Trophoblast cell (in vitro differentiated cells and primary cell): ENCODE measurements at regions not wholly inside any gene's neighbourhood (a gene's known extent, or its start where the extent isn't known, plus 50 kb on each side); places are given as distances from the start of the nearest gene placed in this dataset.

Experiments
- DNase-seq, 2 donors: peaks; one replicate each; pipeline ENCODE4 v3.0.0-alpha.2; 2016
- H2AFZ ChIP-seq: 2 replicates; pipeline ENCODE4 v1.6.1; 2013; ENCODE audit warnings: low read length, moderate library complexity, mild to moderate bottlenecking; ENCODE audit not compliant: insufficient read depth, poor library complexity
- H2AK5ac ChIP-seq: 2 replicates; pipeline ENCODE4 v1.6.1; 2013; ENCODE audit warnings: mild to moderate bottlenecking, low read length
- H2BK120ac ChIP-seq: 2 replicates; pipeline ENCODE4 v1.6.1; 2013; ENCODE audit warnings: low read length, mild to moderate bottlenecking, moderate library complexity; ENCODE audit not compliant: insufficient read depth, poor library complexity
- H2BK12ac ChIP-seq: 2 replicates; pipeline ENCODE4 v1.6.1; 2013; ENCODE audit warnings: mild to moderate bottlenecking, low read length, moderate library complexity
- H2BK5ac ChIP-seq: 2 replicates; pipeline ENCODE4 v1.6.1; 2013; ENCODE audit warnings: low read length, low read depth, moderate library complexity, mild to moderate bottlenecking; ENCODE audit not compliant: poor library complexity
- H3K14ac ChIP-seq: 2 replicates; pipeline ENCODE4 v1.6.1; 2013; ENCODE audit warnings: mild to moderate bottlenecking, low read length
- H3K18ac ChIP-seq: 2 replicates; pipeline ENCODE4 v1.6.1; 2013; ENCODE audit warnings: mild to moderate bottlenecking, low read length
- H3K23ac ChIP-seq: 2 replicates; pipeline ENCODE4 v1.6.1; 2013; ENCODE audit warnings: low read length
- H3K27ac ChIP-seq: 2 replicates; pipeline ENCODE4 v1.5.1; 2013; ENCODE audit warnings: low read depth, mild to moderate bottlenecking, inconsistent platforms, low read length, moderate library complexity
- H3K27me3 ChIP-seq: 2 replicates; pipeline ENCODE4 v1.6.1; 2013; ENCODE audit warnings: inconsistent platforms, mild to moderate bottlenecking, low read length, moderate library complexity; ENCODE audit not compliant: insufficient read depth
- H3K36me3 ChIP-seq, 2 experiments: 1 replicate in 1 of 2; 2 replicates in 1 of 2; pipeline ENCODE4 v1.6.1; 2013; ENCODE audit warnings: low read length in 2 of 2, mild to moderate bottlenecking in 2 of 2, moderate library complexity in 1 of 2; ENCODE audit not compliant: insufficient read depth in 2 of 2, control insufficient read depth in 1 of 2
- H3K4ac ChIP-seq: 2 replicates; pipeline ENCODE4 v1.6.1; 2013; ENCODE audit warnings: low read depth, mild to moderate bottlenecking, low read length, moderate library complexity
- H3K4me1 ChIP-seq, 2 experiments: 1 replicate in 1 of 2; 2 replicates in 1 of 2; pipeline ENCODE4 v1.6.1; 2013; ENCODE audit warnings: low read length in 2 of 2, mild to moderate bottlenecking in 2 of 2, moderate library complexity in 1 of 2; ENCODE audit not compliant: insufficient read depth in 2 of 2, control insufficient read depth in 1 of 2
- H3K4me2 ChIP-seq: 2 replicates; pipeline ENCODE4 v1.6.1; 2013; ENCODE audit warnings: inconsistent platforms, mild to moderate bottlenecking, low read length, moderate library complexity
- H3K4me3 ChIP-seq: 2 replicates; pipeline ENCODE4 v1.5.1; 2013; ENCODE audit warnings: mild to moderate bottlenecking, low read depth, low read length, inconsistent platforms
- H3K79me1 ChIP-seq: one replicate; pipeline ENCODE4 v1.6.1; 2013; ENCODE audit warnings: low read length
- H3K79me2 ChIP-seq: 2 replicates; pipeline ENCODE4 v1.6.1; 2013; ENCODE audit warnings: low read length, mild to moderate bottlenecking; ENCODE audit not compliant: control insufficient read depth, insufficient read depth, poor library complexity
- H3K9ac ChIP-seq: 2 replicates; pipeline ENCODE4 v1.6.1; 2013; ENCODE audit warnings: mild to moderate bottlenecking, low read length
- H3K9me3 ChIP-seq: 2 replicates; pipeline ENCODE4 v1.6.1; 2013; ENCODE audit warnings: low read depth, mild to moderate bottlenecking, control low read depth, inconsistent platforms, low read length; ENCODE audit not compliant: insufficient read depth
- H4K12ac ChIP-seq: 2 replicates; pipeline ENCODE4 v1.6.1; 2013; ENCODE audit warnings: low read depth, mild to moderate bottlenecking, low read length, moderate library complexity
- H4K8ac ChIP-seq: 2 replicates; pipeline ENCODE4 v1.6.1; 2013; ENCODE audit warnings: low read depth, mild to moderate bottlenecking, low read length, moderate library complexity
- H4K91ac ChIP-seq: one replicate; pipeline ENCODE4 v1.6.1; 2013; ENCODE audit warnings: low read depth, mild to moderate bottlenecking, low read length, moderate library complexity
- WGBS: extraction: QIAGEN DNeasy Blood & Tissue Kit; methylation state at CpG from one replicate; pipeline ENCODE4 v1.1.7; 2013; ENCODE audit warnings: missing lambda C conversion rate; ENCODE audit not compliant: insufficient read length, insufficient coverage; ENCODE audit errors: extremely low coverage; 5-methylcytosine and 5-hydroxymethylcytosine counted together

DNA sequence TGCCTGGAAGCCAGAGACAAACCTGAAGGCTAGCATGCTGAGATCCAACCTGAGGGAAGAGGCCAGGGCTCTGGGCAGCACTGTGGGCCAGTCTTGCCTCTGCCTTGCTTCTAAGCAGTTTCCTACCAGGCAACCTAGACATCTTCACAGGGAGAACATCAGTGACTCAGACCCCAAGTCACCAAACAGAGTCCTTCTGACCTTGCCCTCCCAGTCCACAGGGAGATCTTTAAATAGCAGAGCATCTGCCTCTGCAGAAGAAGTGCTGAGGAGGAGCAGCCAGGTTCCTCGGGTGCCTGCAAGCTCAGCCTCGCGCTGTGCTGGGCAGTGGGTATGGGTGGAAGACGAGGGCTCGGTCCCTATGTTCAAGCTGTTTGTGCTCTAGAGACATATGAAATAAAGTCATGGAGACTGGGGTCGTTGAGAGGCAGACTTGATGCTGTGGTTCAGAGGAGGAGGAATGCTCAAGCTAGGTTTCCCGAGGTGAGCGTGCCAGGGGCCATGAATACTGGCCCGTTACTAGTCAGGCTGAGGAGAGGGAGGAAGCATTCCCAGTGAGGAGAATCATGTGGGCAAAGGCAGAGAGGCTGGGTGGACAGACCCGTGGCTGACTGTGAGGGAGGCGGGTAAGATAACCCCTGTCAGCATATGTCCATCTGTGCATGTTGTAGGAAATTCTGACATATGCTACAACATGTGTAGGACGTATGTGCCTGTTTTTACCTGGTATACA lies 66.5 kb downstream of the BOLA3 start:
- H3K27ac ChIP-seq: no peak overlapping the region
- H3K18ac ChIP-seq: no peak overlapping the region
- no peak overlapping the region for H3K4me3 ChIP-seq
- H3K27me3 ChIP-seq: no peaks in the 10 kb centered on the region
- no peak overlapping the region for H2AK5ac ChIP-seq
- H3K36me3 ChIP-seq: peaks cover 22 to 30% of the 10 kb centered on the region in 2 experiments
- H2BK120ac ChIP-seq: no peak overlapping the region
- H3K79me2 ChIP-seq: peaks cover 2% of the 10 kb centered on the region
- no peak overlapping the region for H2AFZ ChIP-seq
- H3K14ac ChIP-seq: no peak overlapping the region
- no peak overlapping the region for H4K8ac ChIP-seq
- H2BK5ac ChIP-seq: no peak overlapping the region
- H3K4me1 ChIP-seq: peaks cover 3 to 4% of the 10 kb centered on the region in 2 experiments
- no peak overlapping the region for H4K12ac ChIP-seq
- no peak overlapping the region for H4K91ac ChIP-seq
- no peak overlapping the region for H3K4ac ChIP-seq
- H3K23ac ChIP-seq: no peak overlapping the region
- WGBS: no CpG with 5 or more reads among the region's 12 CpGs
- H3K9ac ChIP-seq: no peak overlapping the region
- no peaks in the 10 kb centered on the region for H3K79me1 ChIP-seq
- DNase-seq: no peak
- no peak overlapping the region for H3K4me2 ChIP-seq
- no peaks in the 10 kb centered on the region for H3K9me3 ChIP-seq
- H2BK12ac ChIP-seq: no peak overlapping the region

DNA sequence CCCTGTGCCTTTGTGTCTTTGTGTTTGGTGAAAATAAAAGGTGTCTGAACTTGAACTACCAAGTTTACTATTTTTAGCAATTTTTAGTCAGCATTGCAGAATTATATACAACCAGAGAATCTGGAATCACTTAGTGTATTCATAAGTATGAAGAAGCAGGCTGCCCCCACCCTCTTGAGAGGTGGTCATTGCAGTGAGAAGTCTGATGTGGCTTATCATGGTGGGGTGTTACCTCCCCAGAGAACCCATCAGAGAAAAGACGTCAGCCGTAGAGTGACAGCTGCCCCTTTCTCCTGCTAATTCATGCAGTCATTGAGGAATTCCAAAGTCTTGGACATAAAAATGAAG lies 66.0 kb downstream of the BOLA3 start:
- Histone ChIP-seq H2BK12ac (no peak overlapping the region), H3K9ac (no peak overlapping the region), H3K79me2 (peaks cover 2% of the 10 kb centered on the region), H2AFZ (no peak overlapping the region), H3K23ac (no peak overlapping the region), H3K36me3 (peaks cover 22 to 30% of the 10 kb centered on the region in 2 experiments), H2BK120ac (no peak overlapping the region), H3K4me1 (peaks cover 3 to 4% of the 10 kb centered on the region in 2 experiments), H3K4ac (no peak overlapping the region), H4K91ac (no peak overlapping the region), H2AK5ac (no peak overlapping the region), H3K14ac (no peak overlapping the region), H3K18ac (no peak overlapping the region), H3K79me1 (no peaks in the 10 kb centered on the region), H3K4me2 (no peak overlapping the region), H3K27me3 (no peaks in the 10 kb centered on the region), H2BK5ac (no peak overlapping the region), H3K4me3 (no peak overlapping the region), H3K9me3 (no peaks in the 10 kb centered on the region), H4K8ac (no peak overlapping the region), H3K27ac (no peak overlapping the region), H4K12ac (no peak overlapping the region)
- no CpG with 5 or more reads among the region's 2 CpGs for WGBS
- no peak for DNase-seq

DNA sequence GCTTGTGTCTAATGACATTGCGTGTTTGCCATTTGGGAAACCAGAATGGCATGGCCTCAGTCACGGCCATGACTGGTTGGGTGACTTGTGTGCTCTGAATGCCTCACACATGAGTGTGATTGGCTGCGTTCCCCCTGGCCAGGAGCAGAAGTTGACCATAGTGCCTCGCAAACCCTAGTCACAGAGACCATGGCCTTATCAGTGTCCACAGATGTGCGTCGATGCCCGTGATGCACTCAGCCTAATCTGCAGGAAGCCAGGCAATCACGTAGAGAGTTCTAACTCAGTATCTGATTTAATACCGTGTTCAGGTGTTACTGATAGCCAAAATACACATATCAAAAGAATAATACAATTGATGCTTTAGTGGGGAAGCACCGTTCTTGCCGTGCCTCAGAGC lies 64.0 kb downstream of the BOLA3 start:
- H3K4me2 ChIP-seq: no peak overlapping the region
- H3K36me3 ChIP-seq: peaks cover 30 to 37% of the 10 kb centered on the region in 2 experiments
- H4K12ac ChIP-seq: no peak overlapping the region
- H3K9me3 ChIP-seq: no peaks in the 10 kb centered on the region
- H3K23ac ChIP-seq: no peak overlapping the region
- no peak overlapping the region for H2BK12ac ChIP-seq
- no peaks in the 10 kb centered on the region for H3K79me1 ChIP-seq
- no peaks in the 10 kb centered on the region for H3K27me3 ChIP-seq
- DNase-seq: peak; percentile 71 to 82
- no peak overlapping the region for H2AK5ac ChIP-seq
- H4K8ac ChIP-seq: no peak overlapping the region
- H3K14ac ChIP-seq: no peak overlapping the region
- H2AFZ ChIP-seq: no peak overlapping the region
- H2BK120ac ChIP-seq: no peak overlapping the region
- no peaks in the 10 kb centered on the region for H3K4me1 ChIP-seq
- H2BK5ac ChIP-seq: no peak overlapping the region
- no peak overlapping the region for H3K9ac ChIP-seq
- H3K79me2 ChIP-seq: no peaks in the 10 kb centered on the region
- no peak overlapping the region for H3K4me3 ChIP-seq
- no peak overlapping the region for H3K27ac ChIP-seq
- H3K18ac ChIP-seq: no peak overlapping the region
- WGBS: no CpG with 5 or more reads among the region's 11 CpGs
- no peak overlapping the region for H3K4ac ChIP-seq
- no peak overlapping the region for H4K91ac ChIP-seq
